GM23338 (cell line): ENCODE measurements at regions not wholly inside any gene's neighbourhood (a gene's known extent, or its start where the extent isn't known, plus 50 kb on each side); places are given as distances from the start of the nearest gene placed in this dataset.
A peak's percentile ranks its signal among the peaks of the same experiment; 100 is the strongest.

ENCODE experiments used
- ATAC-seq: fragments of 200-7000 bp; cut with Tn5 transposase; 3 replicates; pipeline ENCODE4 v1.9.1; 2020
- DNase-seq: peaks from one replicate; pipeline ENCODE4 v3.0.0-alpha.2; 2015; ENCODE audit warnings: low spot score
- H2AFZ ChIP-seq: fragments of 200-600 bp; sonication (generic); 2 replicates; pipeline ENCODE4 v1.8.0; 2016; ENCODE audit warnings: antibody characterized with exemption, mild to moderate bottlenecking, moderate library complexity
- H3F3A ChIP-seq: fragments of 200-600 bp; sonication (generic); replicated peaks from 2 replicates; pipeline ENCODE4 v1.8.0; 2017; ENCODE audit warnings: antibody characterized with exemption, mixed run types, low read depth
- H3K27ac ChIP-seq: fragments of 200-600 bp; sonication (generic); 2 replicates; pipeline ENCODE4 v1.6.1; 2016; ENCODE audit warnings: low read depth
- H3K27me3 ChIP-seq: fragments of 200-600 bp; sonication (generic); 2 replicates; pipeline ENCODE4 v1.8.0; 2016; ENCODE audit warnings: mild to moderate bottlenecking, mixed run types, moderate library complexity; ENCODE audit not compliant: insufficient read depth
- H3K36me3 ChIP-seq: fragments of 200-600 bp; sonication (generic); 2 replicates; pipeline ENCODE4 v1.8.0; 2016; ENCODE audit warnings: mild to moderate bottlenecking; ENCODE audit not compliant: insufficient read depth
- H3K4me1 ChIP-seq: fragments of 200-600 bp; sonication (generic); 2 replicates; pipeline ENCODE4 v1.8.0; 2016; ENCODE audit warnings: mild to moderate bottlenecking, moderate library complexity; ENCODE audit not compliant: insufficient read depth
- H3K4me2 ChIP-seq: fragments of 200-600 bp; sonication (generic); 2 replicates; pipeline ENCODE4 v1.7.1; 2017; ENCODE audit warnings: mixed run types
- H3K4me3 ChIP-seq: fragments of 200-600 bp; sonication (generic); 2 replicates; pipeline ENCODE4 v1.6.1; 2016; ENCODE audit warnings: mixed run types
- H3K79me2 ChIP-seq: fragments of 200-600 bp; sonication (generic); replicated peaks from 2 replicates; pipeline ENCODE4 v1.8.0; 2017; ENCODE audit warnings: mild to moderate bottlenecking; ENCODE audit not compliant: insufficient read depth
- H3K9me2 ChIP-seq: fragments of 200-600 bp; sonication (generic); 2 replicates; pipeline ENCODE4 v1.8.0; 2017; ENCODE audit not compliant: insufficient read depth
- H4K20me1 ChIP-seq: fragments of 200-600 bp; sonication (generic); replicated peaks from 2 replicates; pipeline ENCODE4 v1.8.0; 2017; ENCODE audit warnings: mild to moderate bottlenecking; ENCODE audit not compliant: insufficient read depth
- H3K27ac Mint-ChIP-seq: 2 replicates; pipeline ENCODE4 v1.8.0; 2020; ENCODE audit warnings: inconsistent platforms, mild to moderate bottlenecking, moderate library complexity, mixed read lengths
- H3K27me3 Mint-ChIP-seq: 3 replicates; pipeline ENCODE4 v1.8.0; 2022; ENCODE audit warnings: low read depth, mild to moderate bottlenecking, moderate library complexity, mixed read lengths, inconsistent platforms; ENCODE audit not compliant: insufficient read depth, poor library complexity
- H3K36me3 Mint-ChIP-seq: 3 replicates; pipeline ENCODE4 v1.8.0; 2021; ENCODE audit warnings: low read depth, mild to moderate bottlenecking, inconsistent platforms, moderate library complexity, mixed read lengths
- H3K4me1 Mint-ChIP-seq: 3 replicates; pipeline ENCODE4 v1.8.0; 2020; ENCODE audit warnings: mild to moderate bottlenecking, inconsistent platforms, mixed read lengths
- H3K4me3 Mint-ChIP-seq: 3 replicates; pipeline ENCODE4 v1.8.0; 2021; ENCODE audit warnings: moderate library complexity, mild to moderate bottlenecking, inconsistent platforms, mixed read lengths
- H3K9me3 Mint-ChIP-seq: 3 replicates; pipeline ENCODE4 v1.8.0; 2020; ENCODE audit warnings: moderate library complexity, mild to moderate bottlenecking, inconsistent platforms, mixed read lengths
- CREB1 ChIP-seq: fragments of 250-450 bp; sonication (Bioruptor Pico); IDR thresholded peaks from 2 replicates; pipeline ENCODE4 v1.5.0; 2020; ENCODE audit warnings: low read depth, mild to moderate bottlenecking, moderate library complexity
- CTCF ChIP-seq, 2 experiments: fragments of 200-600 bp in 1 of 2; sonication (generic) in 1 of 2; conservative IDR thresholded peaks; 2 replicates each; pipeline versions ENCODE4 v1.5.1 to v1.6.1; 2016 to 2017; ENCODE audit warnings: antibody characterized with exemption in 2 of 2, low read depth in 2 of 2, mild to moderate bottlenecking in 2 of 2, moderate library complexity in 1 of 2
- ETS1 ChIP-seq: IDR thresholded peaks from 2 replicates; pipeline ENCODE4 v1.6.1; 2016; ENCODE audit warnings: antibody characterized with exemption
- EZH2 ChIP-seq: fragments of 200-600 bp; sonication (generic); IDR thresholded peaks from one replicate; pipeline ENCODE4 v1.8.0; 2017; ENCODE audit warnings: antibody characterized with exemption, mild to moderate bottlenecking, low read depth; ENCODE audit not compliant: unreplicated experiment
- EZH2phosphoT487 ChIP-seq: fragments of 200-600 bp; sonication (generic); IDR thresholded peaks from one replicate; pipeline ENCODE4 v1.8.1; 2018; ENCODE audit warnings: antibody characterized with exemption; ENCODE audit not compliant: unreplicated experiment
- JUNB ChIP-seq: IDR thresholded peaks from one replicate; pipeline ENCODE4 v1.6.1; 2016; ENCODE audit warnings: antibody characterized with exemption; ENCODE audit not compliant: unreplicated experiment
- NANOG ChIP-seq: IDR thresholded peaks from 2 replicates; pipeline ENCODE4 v1.6.1; 2016; ENCODE audit warnings: antibody characterized with exemption, borderline replicate concordance
- POLR2AphosphoS5 ChIP-seq: IDR thresholded peaks from 2 replicates; pipeline ENCODE4 v1.6.1; 2016; ENCODE audit warnings: antibody characterized with exemption, low read depth
- REST ChIP-seq: IDR thresholded peaks from one replicate; pipeline ENCODE4 v1.6.1; 2018; ENCODE audit warnings: antibody characterized with exemption; ENCODE audit not compliant: unreplicated experiment
- STAT1 ChIP-seq: IDR thresholded peaks from one replicate; pipeline ENCODE4 v1.6.1; 2016; ENCODE audit warnings: antibody characterized with exemption; ENCODE audit not compliant: unreplicated experiment
- ZNF114 ChIP-seq: fragments of 250-450 bp; sonication (Bioruptor Pico); IDR thresholded peaks from 2 replicates; pipeline ENCODE4 v1.5.0; 2020; ENCODE audit warnings: mild to moderate bottlenecking, moderate library complexity
- ZNF331 ChIP-seq: fragments of 250-450 bp; sonication (Bioruptor Pico); IDR thresholded peaks from 2 replicates; pipeline ENCODE4 v1.5.0; 2020; ENCODE audit warnings: low read depth, mild to moderate bottlenecking, moderate library complexity
- ZNF462 ChIP-seq: fragments of 250-450 bp; sonication (Bioruptor Pico); IDR thresholded peaks from 2 replicates; pipeline ENCODE4 v1.5.0; 2020; ENCODE audit warnings: mild to moderate bottlenecking, moderate library complexity

- Mint-ChIP-seq H3K27me3 (no peaks in the 10 kb centered on the region), H3K4me3 (no peak overlapping the region), H3K36me3 (peaks cover 6% of the 10 kb centered on the region; the same call in 2 of the 3 replicates), H3K4me1 (no peaks in the 10 kb centered on the region), H3K27ac (no peak overlapping the region), H3K9me3 (peaks cover 9% of the 10 kb centered on the region; the same call in 2 of the 3 replicates)
- H4K20me1 ChIP-seq, result no peaks in the 10 kb centered on the region
- no peak overlapping the region for H3K4me2 ChIP-seq
- no peak overlapping the region for H3K4me3 ChIP-seq
- 0 out of 2 replicates have a peak, but pooled peaks cover 5% of the 10 kb centered on the region for H3K36me3 ChIP-seq
- no peaks in the 10 kb centered on the region for H3F3A ChIP-seq
- no peaks in the 10 kb centered on the region for H3K79me2 ChIP-seq
- H3K9me2 ChIP-seq, result no peaks in the 10 kb centered on the region
- ATAC-seq (no peak), DNase-seq (no peak)
- H3K27me3 ChIP-seq, result no peaks in the 10 kb centered on the region
- 0 out of 2 replicates have a peak overlapping the region, but pooled peaks have one; percentile 24 for H3K27ac ChIP-seq
- TF ChIP-seq EZH2 (no peak), EZH2phosphoT487 (no peak), CTCF (conservative IDR thresholded peaks at IDR 0.05; ENCODE audit: low read depth in 2 of 2) (no peak), REST (no peak), CREB1 (CRISPR knock-in tag) (no peak), ETS1 (no peak), NANOG (no peak), ZNF462 (CRISPR knock-in tag) (no peak), JUNB (no peak), ZNF331 (CRISPR knock-in tag) (no peak), POLR2AphosphoS5 (no peak), ZNF114 (CRISPR knock-in tag) (no peak), STAT1 (no peak)
- H2AFZ ChIP-seq, result no peak overlapping the region
- H3K4me1 ChIP-seq, result no peaks in the 10 kb centered on the region
These were observed 82.6 kb upstream of the ANK2 start for GRCh38 chr4:112966701-112967488.
